ENCODE measurements at regions not wholly inside any gene's neighbourhood (a gene's known extent, or its start where the extent isn't known, plus 50 kb on each side); places are given as distances from the start of the nearest gene placed in this dataset.

DNA sequence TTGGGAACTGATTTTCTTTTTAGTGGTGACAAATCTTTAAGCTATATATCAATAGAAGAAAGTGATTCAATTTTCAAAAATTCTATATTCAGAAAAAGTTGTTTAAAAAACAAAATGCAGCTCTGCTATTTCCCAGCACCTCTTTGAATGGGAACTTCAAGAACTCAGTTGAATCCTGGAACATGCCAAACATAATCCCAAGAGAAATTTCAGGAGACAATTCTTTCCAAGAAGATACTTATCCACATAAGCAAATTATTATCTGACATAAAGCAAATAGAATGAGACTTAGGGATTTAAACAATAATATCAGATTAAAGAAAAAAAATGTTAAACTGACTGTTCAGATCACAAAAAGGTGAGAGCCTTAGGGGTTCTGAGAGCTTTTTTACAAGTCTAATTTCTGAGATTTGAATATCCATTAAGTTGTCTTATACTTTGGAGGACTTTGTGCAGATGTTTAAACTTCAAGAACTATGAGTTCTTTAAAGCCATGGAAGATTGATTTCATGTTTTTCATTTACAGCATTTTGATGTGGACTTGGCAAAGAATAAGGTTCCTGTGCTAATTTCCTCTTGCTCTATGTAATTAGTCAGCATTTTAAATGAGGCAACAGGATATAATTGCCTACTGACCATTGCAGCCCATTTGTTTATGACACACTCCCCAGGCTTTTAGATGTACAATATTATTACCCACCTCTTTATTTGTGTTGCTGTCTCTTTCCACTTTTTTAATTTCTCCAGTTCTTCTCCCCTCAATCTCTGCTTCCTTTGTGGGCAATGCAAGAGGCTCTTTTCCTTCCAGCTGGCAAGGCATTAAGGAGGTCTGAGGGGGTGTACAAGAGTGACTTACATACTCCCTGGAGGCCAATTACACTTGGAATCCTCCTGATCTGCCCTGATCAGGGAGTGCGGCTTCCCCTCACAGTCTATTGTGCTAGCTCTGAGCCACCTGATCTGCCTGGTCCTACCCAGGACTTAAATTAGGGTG lies 419.1 kb downstream of the NR2F1-AS1 start:
- Histone ChIP-seq H3K27ac (ENCODE audit: insufficient read depth, low read depth, low read length) (peak overlapping the region; percentile 100), H3K4me2 (ENCODE audit: insufficient read depth, low read length) (peak overlapping the region; percentile 94), H3K9me1 (replicated peaks; ENCODE audit: control insufficient read depth, extremely low read depth, insufficient read depth, low read length) (no peaks in the 10 kb centered on the region), H3K4me3 (replicated peaks in 1 of 3; ENCODE audit: insufficient read depth in 1 of 3, low read depth in 1 of 3, low read length in 3 of 3) (peak overlapping the region in 1 of 3 experiments; percentile 33), H3K36me3 (ENCODE audit: control insufficient read depth in 2 of 2, extremely low read depth in 1 of 2, insufficient read depth in 2 of 2, low read length in 2 of 2) (no peaks in the 10 kb centered on the region), H3K4me1 (ENCODE audit: control insufficient read depth, extremely low read depth, insufficient read depth, low read length) (peaks cover 45% of the 10 kb centered on the region), H4K20me1 (replicated peaks; ENCODE audit: control insufficient read depth, extremely low read depth, insufficient read depth, low read length) (no peaks in the 10 kb centered on the region), H2AFZ (ENCODE audit: low read depth, low read length) (peak overlapping the region; percentile 1), H3K27me3 (ENCODE audit: control insufficient read depth in 2 of 2, insufficient read depth in 2 of 2, low read length in 2 of 2) (no peaks in the 10 kb centered on the region), H3K79me2 (ENCODE audit: control insufficient read depth, insufficient read depth, low read length) (no peaks in the 10 kb centered on the region), H3K9me3 (replicated peaks; ENCODE audit: control insufficient read depth, insufficient read depth, low read length) (no peaks in the 10 kb centered on the region), H3K9ac (replicated peaks; ENCODE audit: extremely low read depth, insufficient read depth, low read length) (peak overlapping the region; percentile 96)
- FAIRE-seq: peak; percentile 81
- no TSS peak for BruUV-seq (replicated peaks)
- DNase-seq (ENCODE audit: low read depth, low spot score): peak; percentile 86
- ChIA-PET POLR2A (interaction anchor here (0.7 kb wide), 1 partner anchor 26 kb away, joined by 5 read pairs; no protein-coding TSS in a partner anchor), CTCF (interaction anchor here (1.0 to 2.8 kb wide), 6 partner anchors 10 to 197 kb away, joined by 3 to 23 read pairs (median 6); no protein-coding TSS in a partner anchor)
- intact Hi-C loops (cut with micrococcal nuclease): loop anchor here (1.0 to 2.0 kb wide), 8 partner anchors 11 to 351 kb away; no protein-coding TSS in a partner anchor
- dilution Hi-C loops (cut with MboI; ENCODE audit: extremely low pct_ligation_motif_present, low sequenced_read_pairs): no loop called here
- TF ChIP-seq EZH2 (IDR thresholded peaks at IDR 0.05; ENCODE audit: borderline replicate concordance, low read depth, low read length, severe bottlenecking) (no peak), FOS (IDR thresholded peaks at IDR 0.05; ENCODE audit: borderline replicate concordance, insufficient read depth, low read length) (peak; percentile 50), JUN (IDR thresholded peaks at IDR 0.05; ENCODE audit: borderline replicate concordance, insufficient read depth, insufficient read length, low read depth) (peak; percentile 36), GATA2 (IDR thresholded peaks at IDR 0.05; ENCODE audit: insufficient read depth, insufficient read length, low read depth, low read length) (peak; percentile 45), MYC (IDR thresholded peaks at IDR 0.05; ENCODE audit: low read depth, low read length) (no peak), POLR2A (IDR thresholded peaks at IDR 0.05; ENCODE audit: low read depth, low read length) (no peak), POLR2AphosphoS5 (IDR thresholded peaks at IDR 0.05; ENCODE audit: insufficient read depth, low read depth, low read length) (peak; percentile 53)
- TF ChIP-seq, protein P1, sequence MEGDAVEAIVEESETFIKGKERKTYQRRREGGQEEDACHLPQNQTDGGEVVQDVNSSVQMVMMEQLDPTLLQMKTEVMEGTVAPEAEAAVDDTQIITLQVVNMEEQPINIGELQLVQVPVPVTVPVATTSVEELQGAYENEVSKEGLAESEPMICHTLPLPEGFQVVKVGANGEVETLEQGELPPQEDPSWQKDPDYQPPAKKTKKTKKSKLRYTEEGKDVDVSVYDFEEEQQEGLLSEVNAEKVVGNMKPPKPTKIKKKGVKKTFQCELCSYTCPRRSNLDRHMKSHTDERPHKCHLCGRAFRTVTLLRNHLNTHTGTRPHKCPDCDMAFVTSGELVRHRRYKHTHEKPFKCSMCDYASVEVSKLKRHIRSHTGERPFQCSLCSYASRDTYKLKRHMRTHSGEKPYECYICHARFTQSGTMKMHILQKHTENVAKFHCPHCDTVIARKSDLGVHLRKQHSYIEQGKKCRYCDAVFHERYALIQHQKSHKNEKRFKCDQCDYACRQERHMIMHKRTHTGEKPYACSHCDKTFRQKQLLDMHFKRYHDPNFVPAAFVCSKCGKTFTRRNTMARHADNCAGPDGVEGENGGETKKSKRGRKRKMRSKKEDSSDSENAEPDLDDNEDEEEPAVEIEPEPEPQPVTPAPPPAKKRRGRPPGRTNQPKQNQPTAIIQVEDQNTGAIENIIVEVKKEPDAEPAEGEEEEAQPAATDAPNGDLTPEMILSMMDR (IDR thresholded peaks at IDR 0.05; ENCODE audit: extremely low read depth in 1 of 2, insufficient read depth in 1 of 2, low read depth in 1 of 2, low read length in 2 of 2): no peak
- TF ChIP-seq, protein P2, sequence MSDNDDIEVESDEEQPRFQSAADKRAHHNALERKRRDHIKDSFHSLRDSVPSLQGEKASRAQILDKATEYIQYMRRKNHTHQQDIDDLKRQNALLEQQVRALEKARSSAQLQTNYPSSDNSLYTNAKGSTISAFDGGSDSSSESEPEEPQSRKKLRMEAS (IDR thresholded peaks at IDR 0.05; ENCODE audit: insufficient read depth, insufficient read length): no peak

Measured in endothelial cell of umbilical vein (primary cell).